ENCODE measurements at regions not wholly inside any gene's neighbourhood (a gene's known extent, or its start where the extent isn't known, plus 50 kb on each side); places are given as distances from the start of the nearest gene placed in this dataset.

- Histone ChIP-seq H3K9ac (ENCODE audit: low read length) (no peak overlapping the region), H3K27me3 (ENCODE audit: insufficient read depth, low read length) (no peaks in the 10 kb centered on the region), H3K4me2 (ENCODE audit: low read length) (no peak overlapping the region), H2AFZ (ENCODE audit: low read length) (no peak overlapping the region), H3K27ac (ENCODE audit: low read depth, low read length, poor library complexity, severe bottlenecking) (no peak overlapping the region), H3F3A (ENCODE audit: insufficient read depth, low read length) (no peaks in the 10 kb centered on the region), H4K20me1 (ENCODE audit: insufficient read depth, low read length) (no peaks in the 10 kb centered on the region), H3K79me2 (ENCODE audit: insufficient read depth, low read length) (no peaks in the 10 kb centered on the region), H3K36me3 (ENCODE audit: insufficient read depth, low read length) (no peaks in the 10 kb centered on the region), H3K9me2 (ENCODE audit: low read depth, low read length) (no peaks in the 10 kb centered on the region), H3K9me3 (ENCODE audit: low read length) (no peaks in the 10 kb centered on the region), H3K4me1 (ENCODE audit: insufficient read depth, low read length, severe bottlenecking) (no peaks in the 10 kb centered on the region), H3K4me3 (ENCODE audit: low read depth, low read length, poor library complexity, severe bottlenecking) (no peak overlapping the region)
- no peak for TF ChIP-seq EZH2 (IDR thresholded peaks at IDR 0.05; ENCODE audit: borderline replicate concordance, low read length)
- TF ChIP-seq, protein P1, sequence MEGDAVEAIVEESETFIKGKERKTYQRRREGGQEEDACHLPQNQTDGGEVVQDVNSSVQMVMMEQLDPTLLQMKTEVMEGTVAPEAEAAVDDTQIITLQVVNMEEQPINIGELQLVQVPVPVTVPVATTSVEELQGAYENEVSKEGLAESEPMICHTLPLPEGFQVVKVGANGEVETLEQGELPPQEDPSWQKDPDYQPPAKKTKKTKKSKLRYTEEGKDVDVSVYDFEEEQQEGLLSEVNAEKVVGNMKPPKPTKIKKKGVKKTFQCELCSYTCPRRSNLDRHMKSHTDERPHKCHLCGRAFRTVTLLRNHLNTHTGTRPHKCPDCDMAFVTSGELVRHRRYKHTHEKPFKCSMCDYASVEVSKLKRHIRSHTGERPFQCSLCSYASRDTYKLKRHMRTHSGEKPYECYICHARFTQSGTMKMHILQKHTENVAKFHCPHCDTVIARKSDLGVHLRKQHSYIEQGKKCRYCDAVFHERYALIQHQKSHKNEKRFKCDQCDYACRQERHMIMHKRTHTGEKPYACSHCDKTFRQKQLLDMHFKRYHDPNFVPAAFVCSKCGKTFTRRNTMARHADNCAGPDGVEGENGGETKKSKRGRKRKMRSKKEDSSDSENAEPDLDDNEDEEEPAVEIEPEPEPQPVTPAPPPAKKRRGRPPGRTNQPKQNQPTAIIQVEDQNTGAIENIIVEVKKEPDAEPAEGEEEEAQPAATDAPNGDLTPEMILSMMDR (IDR thresholded peaks at IDR 0.05; ENCODE audit: low read length) = no peak
These were observed 181.1 kb upstream of the SH3BP4 start for GRCh38 chr2:234770715-234771141.

DNA sequence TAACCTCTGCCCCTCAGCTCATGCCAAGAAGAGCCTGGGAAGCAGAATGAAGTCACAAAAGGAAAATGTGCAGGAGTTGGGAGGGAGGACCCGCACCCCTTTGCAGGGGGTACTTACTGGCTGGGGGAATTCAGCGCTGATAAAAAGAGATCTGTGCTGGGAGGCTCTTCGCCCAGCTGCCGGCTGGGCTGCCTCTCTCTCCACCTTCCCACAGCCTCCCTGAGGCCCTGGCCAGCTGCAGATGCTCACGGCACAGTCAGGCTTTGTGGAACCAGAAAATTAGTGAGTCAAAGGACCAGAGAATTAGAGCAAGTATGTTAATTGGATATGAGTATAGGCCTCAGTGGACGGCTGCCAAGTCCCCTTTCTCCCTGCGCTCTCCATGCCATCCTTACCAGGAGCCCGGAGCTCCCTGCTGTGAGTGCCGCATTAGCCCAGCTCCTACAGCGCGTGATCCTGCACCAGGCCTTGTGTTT, 181.7 kb upstream of the SH3BP4 start:
- no peaks in the 10 kb centered on the region for H3K36me3 ChIP-seq (ENCODE audit: insufficient read depth, low read length)
- no peaks in the 10 kb centered on the region for H3K9me2 ChIP-seq (ENCODE audit: low read depth, low read length)
- H2AFZ ChIP-seq (ENCODE audit: low read length) = no peak overlapping the region
- no peaks in the 10 kb centered on the region for H3K4me1 ChIP-seq (ENCODE audit: insufficient read depth, low read length, severe bottlenecking)
- H3K4me3 ChIP-seq (ENCODE audit: low read depth, low read length, poor library complexity, severe bottlenecking) = no peak overlapping the region
- no peaks in the 10 kb centered on the region for H3F3A ChIP-seq (ENCODE audit: insufficient read depth, low read length)
- no peaks in the 10 kb centered on the region for H3K27me3 ChIP-seq (ENCODE audit: insufficient read depth, low read length)
- no peak overlapping the region for H3K4me2 ChIP-seq (ENCODE audit: low read length)
- no peaks in the 10 kb centered on the region for H3K9me3 ChIP-seq (ENCODE audit: low read length)
- no peaks in the 10 kb centered on the region for H4K20me1 ChIP-seq (ENCODE audit: insufficient read depth, low read length)
- H3K79me2 ChIP-seq (ENCODE audit: insufficient read depth, low read length) = no peaks in the 10 kb centered on the region
- TF ChIP-seq, protein P1 (IDR thresholded peaks at IDR 0.05; ENCODE audit: low read length) = no peak
- TF ChIP-seq EZH2 (IDR thresholded peaks at IDR 0.05; ENCODE audit: borderline replicate concordance, low read length) = no peak
- no peak overlapping the region for H3K27ac ChIP-seq (ENCODE audit: low read depth, low read length, poor library complexity, severe bottlenecking)
- H3K9ac ChIP-seq (ENCODE audit: low read length) = no peak overlapping the region

- Histone ChIP-seq H3F3A (ENCODE audit: insufficient read depth, low read length) (no peaks in the 10 kb centered on the region), H2AFZ (ENCODE audit: low read length) (no peak overlapping the region), H3K4me1 (ENCODE audit: insufficient read depth, low read length, severe bottlenecking) (no peaks in the 10 kb centered on the region), H3K79me2 (ENCODE audit: insufficient read depth, low read length) (no peaks in the 10 kb centered on the region), H3K27me3 (ENCODE audit: insufficient read depth, low read length) (no peaks in the 10 kb centered on the region), H3K9me2 (ENCODE audit: low read depth, low read length) (no peaks in the 10 kb centered on the region), H4K20me1 (ENCODE audit: insufficient read depth, low read length) (no peaks in the 10 kb centered on the region), H3K4me2 (ENCODE audit: low read length) (no peak overlapping the region), H3K4me3 (ENCODE audit: low read depth, low read length, poor library complexity, severe bottlenecking) (no peak overlapping the region), H3K36me3 (ENCODE audit: insufficient read depth, low read length) (no peaks in the 10 kb centered on the region), H3K9ac (ENCODE audit: low read length) (no peak overlapping the region), H3K27ac (ENCODE audit: low read depth, low read length, poor library complexity, severe bottlenecking) (no peak overlapping the region), H3K9me3 (ENCODE audit: low read length) (no peaks in the 10 kb centered on the region)
- TF ChIP-seq EZH2 (IDR thresholded peaks at IDR 0.05; ENCODE audit: borderline replicate concordance, low read length) = no peak
These were observed 183.1 kb upstream of the SH3BP4 start for GRCh38 chr2:234768608-234769196.

DNA sequence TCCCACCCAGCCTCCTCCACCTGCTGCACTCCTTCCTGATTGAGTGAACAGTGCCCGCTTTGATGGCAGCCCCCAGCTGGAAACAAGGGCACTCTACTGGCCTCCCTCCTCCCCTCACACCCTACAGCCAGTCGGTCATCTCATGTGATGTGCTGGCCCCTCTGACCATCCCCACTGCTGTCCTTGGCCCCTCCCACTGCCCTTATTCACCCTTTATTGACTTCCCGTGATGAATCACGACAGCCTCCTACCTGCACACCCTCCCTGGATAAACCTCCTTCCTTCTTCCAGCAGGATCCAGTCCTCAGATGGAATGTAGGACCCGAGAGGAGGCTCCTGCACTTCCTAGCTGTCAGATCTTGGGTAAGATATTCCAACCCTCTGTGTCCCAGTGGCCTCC, 186.5 kb upstream of the SH3BP4 start:
- Histone ChIP-seq H3K9me3 (ENCODE audit: low read length) (no peaks in the 10 kb centered on the region), H3K27me3 (ENCODE audit: insufficient read depth, low read length) (no peaks in the 10 kb centered on the region), H3K27ac (ENCODE audit: low read depth, low read length, poor library complexity, severe bottlenecking) (no peak overlapping the region), H3K4me1 (ENCODE audit: insufficient read depth, low read length, severe bottlenecking) (no peaks in the 10 kb centered on the region), H3K4me3 (ENCODE audit: low read depth, low read length, poor library complexity, severe bottlenecking) (no peak overlapping the region), H3K36me3 (ENCODE audit: insufficient read depth, low read length) (no peaks in the 10 kb centered on the region), H3K9ac (ENCODE audit: low read length) (no peak overlapping the region), H3K4me2 (ENCODE audit: low read length) (no peak overlapping the region), H3K79me2 (ENCODE audit: insufficient read depth, low read length) (no peaks in the 10 kb centered on the region), H2AFZ (ENCODE audit: low read length) (no peak overlapping the region), H3F3A (ENCODE audit: insufficient read depth, low read length) (no peaks in the 10 kb centered on the region), H4K20me1 (ENCODE audit: insufficient read depth, low read length) (no peaks in the 10 kb centered on the region), H3K9me2 (ENCODE audit: low read depth, low read length) (no peaks in the 10 kb centered on the region)
- TF ChIP-seq EZH2 (IDR thresholded peaks at IDR 0.05; ENCODE audit: borderline replicate concordance, low read length) = no peak
- TF ChIP-seq, protein P1 (IDR thresholded peaks at IDR 0.05; ENCODE audit: low read length) = no peak

Measured in OCI-LY1 (cell line).